ENCODE measurements at regions not wholly inside any gene's neighbourhood (a gene's known extent, or its start where the extent isn't known, plus 50 kb on each side); places are given as distances from the start of the nearest gene placed in this dataset.

DNA sequence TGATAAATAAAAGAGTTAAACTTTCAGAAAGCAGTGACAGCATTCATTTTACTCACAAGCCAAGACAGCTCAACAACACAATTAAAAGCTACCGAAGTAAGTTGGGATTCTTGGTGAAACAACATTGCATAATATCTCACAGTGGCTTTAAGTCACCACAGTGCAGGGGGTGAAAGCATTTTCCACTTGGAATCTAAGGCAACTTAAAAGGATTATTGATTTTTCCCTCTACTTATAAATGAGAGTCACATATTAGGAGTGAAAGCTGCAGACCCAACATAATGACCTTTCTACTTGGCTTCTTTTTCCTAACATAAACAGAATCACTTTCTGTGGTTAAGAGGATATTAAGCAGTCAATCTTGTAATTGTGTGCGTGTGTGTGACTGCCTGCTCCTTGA, 536.6 kb upstream of the CXADR start:
- CTCF ChIA-PET = no interaction called here

GRCh38 chr21:16978309-16978895, 534.4 kb upstream of the CXADR start:
- no peaks in the 10 kb centered on the region for H3K36me3 Mint-ChIP-seq (ENCODE audit: low read depth)
- H3K27me3 Mint-ChIP-seq = no peaks in the 10 kb centered on the region
- peaks cover 1% of the 10 kb centered on the region for H3K9me3 Mint-ChIP-seq
- no peaks in the 10 kb centered on the region for H3K4me1 Mint-ChIP-seq
- no peak for DNase-seq
- ChIA-PET POLR2A (no interaction called here), CTCF (no interaction called here)
- H3K27ac Mint-ChIP-seq = no peak overlapping the region
- H3K4me3 Mint-ChIP-seq = no peak overlapping the region

More for the DNA sequence above, 536.6 kb upstream of the CXADR start:
- DNase-seq = no peak
- Mint-ChIP-seq H3K27ac (no peak overlapping the region), H3K36me3 (ENCODE audit: low read depth) (no peaks in the 10 kb centered on the region), H3K27me3 (no peaks in the 10 kb centered on the region), H3K4me1 (no peaks in the 10 kb centered on the region), H3K4me3 (no peak overlapping the region), H3K9me3 (peaks cover 3% of the 10 kb centered on the region)
- POLR2A ChIA-PET = no interaction called here

DNA sequence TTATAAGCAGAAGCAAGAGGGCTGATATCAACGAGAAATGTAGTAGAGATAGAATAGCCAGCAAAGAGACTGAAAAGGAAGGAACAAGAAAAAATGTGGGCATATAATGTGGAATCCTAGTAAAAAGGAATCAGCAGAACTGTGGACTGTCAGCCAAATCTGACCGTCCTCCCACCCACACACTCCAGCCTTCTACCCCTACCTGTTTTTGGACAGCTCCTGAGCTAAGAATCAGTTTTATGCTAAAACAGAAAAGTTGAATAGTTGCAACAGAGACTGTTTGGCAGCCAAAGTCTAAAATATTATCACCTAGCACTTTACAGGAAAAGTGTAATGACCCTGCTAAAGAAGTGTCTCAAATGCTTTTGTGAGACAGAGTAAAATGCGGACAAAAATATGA, 533.3 kb upstream of the CXADR start:
- CTCF ChIA-PET = no interaction called here
- no peak overlapping the region for H3K4me3 Mint-ChIP-seq
- no peak overlapping the region for H3K27ac Mint-ChIP-seq

DNA sequence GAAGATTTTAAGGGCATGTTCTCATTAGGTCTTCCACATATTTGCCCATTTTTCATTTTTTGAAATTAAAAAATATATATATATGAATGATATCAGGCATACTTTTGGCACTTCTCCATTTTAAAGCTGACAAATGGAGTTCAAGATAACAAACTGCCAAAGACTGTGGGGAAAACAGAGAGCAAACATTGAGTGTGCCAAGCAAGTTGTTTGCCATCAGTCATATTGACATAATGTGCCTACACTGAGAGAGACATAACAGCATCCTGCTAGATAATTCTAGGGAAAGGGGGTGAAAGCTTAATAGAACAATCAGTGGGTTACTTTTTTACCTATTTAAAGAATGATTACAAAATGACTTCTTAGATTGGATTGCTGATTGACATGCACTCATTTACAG, 529.4 kb upstream of the CXADR start:
- ChIA-PET POLR2A (no interaction called here), CTCF (no interaction called here)
- no peaks in the 10 kb centered on the region for H3K27me3 Mint-ChIP-seq
- H3K27ac Mint-ChIP-seq = no peak overlapping the region
- no peaks in the 10 kb centered on the region for H3K4me1 Mint-ChIP-seq
- no peaks in the 10 kb centered on the region for H3K36me3 Mint-ChIP-seq (ENCODE audit: low read depth)
- H3K9me3 Mint-ChIP-seq = peaks cover 2% of the 10 kb centered on the region
- no peak for DNase-seq
- no peak overlapping the region for H3K4me3 Mint-ChIP-seq

More for the DNA sequence above, 533.3 kb upstream of the CXADR start:
- H3K4me1 Mint-ChIP-seq = no peaks in the 10 kb centered on the region
- H3K27me3 Mint-ChIP-seq = no peaks in the 10 kb centered on the region
- peaks cover 2% of the 10 kb centered on the region for H3K9me3 Mint-ChIP-seq
- no peak for DNase-seq
- H3K36me3 Mint-ChIP-seq (ENCODE audit: low read depth) = no peaks in the 10 kb centered on the region
- POLR2A ChIA-PET = interaction anchor here (0.6 kb wide), 1 partner anchor 30 kb away, joined by 3 read pairs; no protein-coding TSS in a partner anchor

- no peaks in the 10 kb centered on the region for H3K4me1 Mint-ChIP-seq
- no peak overlapping the region for H3K4me3 Mint-ChIP-seq
- no peaks in the 10 kb centered on the region for H3K9me3 Mint-ChIP-seq
- ChIA-PET CTCF (no interaction called here), POLR2A (no interaction called here)
- DNase-seq = no peak
- no peaks in the 10 kb centered on the region for H3K27me3 Mint-ChIP-seq
- H3K36me3 Mint-ChIP-seq (ENCODE audit: low read depth) = no peaks in the 10 kb centered on the region
- no peak overlapping the region for H3K27ac Mint-ChIP-seq
Measured at GRCh38 chr21:16992448-16992847, 520.4 kb upstream of the CXADR start.

- ChIA-PET POLR2A (interaction anchor here (0.6 kb wide), 1 partner anchor 1729 kb away, joined by 3 read pairs; no protein-coding TSS in a partner anchor), CTCF (no interaction called here)
- no peaks in the 10 kb centered on the region for H3K9me3 Mint-ChIP-seq
- DNase-seq = no peak
- H3K27ac Mint-ChIP-seq = no peak overlapping the region
- no peaks in the 10 kb centered on the region for H3K36me3 Mint-ChIP-seq (ENCODE audit: low read depth)
- H3K4me1 Mint-ChIP-seq = no peaks in the 10 kb centered on the region
- H3K27me3 Mint-ChIP-seq = no peaks in the 10 kb centered on the region
- H3K4me3 Mint-ChIP-seq = no peak overlapping the region
Measured at GRCh38 chr21:16993416-16994038, 519.3 kb upstream of the CXADR start.

DNA sequence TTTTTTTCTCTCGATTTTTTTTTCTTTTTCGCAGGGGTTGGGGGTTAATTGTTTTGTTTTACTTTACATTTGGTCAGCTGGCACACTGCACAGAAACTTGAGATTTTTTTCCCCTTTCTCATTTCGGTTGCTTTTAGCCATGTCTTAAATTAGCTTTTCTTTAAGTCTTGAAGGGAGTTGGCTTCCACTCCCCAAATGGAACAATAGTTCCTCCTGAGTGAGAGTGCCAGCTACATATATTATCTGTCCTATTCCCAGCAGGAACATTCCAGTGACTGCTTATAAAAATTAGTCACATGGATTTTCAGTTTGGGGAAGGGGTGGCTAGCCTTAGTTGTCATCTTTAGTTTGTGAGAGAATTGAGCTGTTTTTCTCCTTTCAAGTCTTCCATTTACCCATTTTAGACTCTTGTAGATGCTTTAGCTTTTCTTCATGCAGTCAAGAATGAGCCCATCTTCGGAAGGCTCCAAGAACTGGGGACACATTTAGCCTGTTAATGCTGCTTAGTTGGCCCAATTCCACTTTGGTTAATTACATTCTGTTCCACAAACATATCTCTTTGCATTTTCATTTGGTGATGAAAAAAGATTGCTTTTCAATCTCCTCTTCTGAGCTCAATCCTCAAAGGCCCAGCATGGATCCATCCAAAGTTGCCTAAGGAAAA, 510.1 kb upstream of the CXADR start:
- no peaks in the 10 kb centered on the region for H3K36me3 Mint-ChIP-seq (ENCODE audit: low read depth)
- H3K27ac Mint-ChIP-seq = no peak overlapping the region
- DNase-seq = no peak
- ChIA-PET CTCF (no interaction called here), POLR2A (no interaction called here)
- H3K4me1 Mint-ChIP-seq = peaks cover 1% of the 10 kb centered on the region
- H3K27me3 Mint-ChIP-seq = no peaks in the 10 kb centered on the region
- H3K9me3 Mint-ChIP-seq = peaks cover 9% of the 10 kb centered on the region
- no peak overlapping the region for H3K4me3 Mint-ChIP-seq

DNA sequence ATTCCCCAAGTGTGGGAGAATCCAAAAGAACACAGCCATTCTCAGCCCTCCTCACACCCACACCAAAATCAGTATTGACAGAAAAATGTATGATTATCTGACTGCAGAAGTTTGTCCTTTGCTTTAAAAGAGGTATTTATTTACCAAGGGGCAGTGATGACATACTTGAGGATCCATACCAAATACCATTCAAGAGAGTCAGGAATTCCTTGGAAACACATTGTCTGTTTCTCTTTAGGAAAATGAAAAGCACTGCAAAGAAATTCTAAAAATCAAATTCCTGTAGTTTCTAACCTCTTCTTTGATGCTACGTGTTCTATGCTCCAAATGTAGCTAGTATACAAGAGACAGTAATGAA, 509.6 kb upstream of the CXADR start:
- Mint-ChIP-seq H3K4me1 (peaks cover 1% of the 10 kb centered on the region), H3K36me3 (ENCODE audit: low read depth) (no peaks in the 10 kb centered on the region), H3K4me3 (no peak overlapping the region), H3K9me3 (peaks cover 9% of the 10 kb centered on the region), H3K27ac (no peak overlapping the region), H3K27me3 (no peaks in the 10 kb centered on the region)
- no peak for DNase-seq
- ChIA-PET POLR2A (no interaction called here), CTCF (no interaction called here)

GRCh38 chr21:17003763-17004373, 509.0 kb upstream of the CXADR start:
- CTCF ChIA-PET = no interaction called here
- Mint-ChIP-seq H3K9me3 (peaks cover 8% of the 10 kb centered on the region), H3K27ac (no peak overlapping the region), H3K4me3 (no peak overlapping the region), H3K4me1 (peaks cover 1% of the 10 kb centered on the region), H3K36me3 (ENCODE audit: low read depth) (no peaks in the 10 kb centered on the region), H3K27me3 (no peaks in the 10 kb centered on the region)
- POLR2A ChIA-PET = no interaction called here
- no peak for DNase-seq

GRCh38 chr21:17032141-17032655, 480.6 kb upstream of the CXADR start:
- Mint-ChIP-seq H3K36me3 (ENCODE audit: low read depth) (no peaks in the 10 kb centered on the region), H3K27ac (no peak overlapping the region), H3K9me3 (peaks cover 6% of the 10 kb centered on the region), H3K4me1 (no peaks in the 10 kb centered on the region), H3K4me3 (no peak overlapping the region), H3K27me3 (no peaks in the 10 kb centered on the region)
- no peak for DNase-seq
- ChIA-PET POLR2A (no interaction called here), CTCF (no interaction called here)

DNA sequence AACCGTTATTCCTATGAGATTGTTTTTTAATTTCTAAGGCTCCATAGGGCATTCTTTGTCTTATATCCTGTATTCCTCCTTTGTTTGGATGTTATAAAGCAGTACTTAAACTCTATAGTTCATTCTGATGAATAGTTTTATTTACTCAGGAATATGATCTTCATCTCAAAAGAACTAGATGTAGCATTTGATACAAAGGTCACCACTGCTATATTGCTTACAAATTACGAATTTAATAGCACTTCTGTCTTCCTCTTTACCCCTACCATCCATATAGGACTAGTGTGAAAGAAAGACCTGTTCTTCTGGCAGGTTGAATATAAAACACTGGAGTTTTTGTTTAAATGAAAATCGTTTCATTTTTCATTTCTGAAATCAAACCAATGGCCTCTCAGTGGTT, 468.1 kb upstream of the CXADR start:
- no peak for DNase-seq
- Mint-ChIP-seq H3K9me3 (peaks cover 10% of the 10 kb centered on the region), H3K27me3 (no peaks in the 10 kb centered on the region), H3K36me3 (ENCODE audit: low read depth) (no peaks in the 10 kb centered on the region), H3K4me1 (no peaks in the 10 kb centered on the region), H3K27ac (no peak overlapping the region), H3K4me3 (no peak overlapping the region)
- ChIA-PET CTCF (interaction anchor here (0.6 kb wide), 1 partner anchor 626 kb away, joined by 3 read pairs; no protein-coding TSS in a partner anchor), POLR2A (no interaction called here)

DNA sequence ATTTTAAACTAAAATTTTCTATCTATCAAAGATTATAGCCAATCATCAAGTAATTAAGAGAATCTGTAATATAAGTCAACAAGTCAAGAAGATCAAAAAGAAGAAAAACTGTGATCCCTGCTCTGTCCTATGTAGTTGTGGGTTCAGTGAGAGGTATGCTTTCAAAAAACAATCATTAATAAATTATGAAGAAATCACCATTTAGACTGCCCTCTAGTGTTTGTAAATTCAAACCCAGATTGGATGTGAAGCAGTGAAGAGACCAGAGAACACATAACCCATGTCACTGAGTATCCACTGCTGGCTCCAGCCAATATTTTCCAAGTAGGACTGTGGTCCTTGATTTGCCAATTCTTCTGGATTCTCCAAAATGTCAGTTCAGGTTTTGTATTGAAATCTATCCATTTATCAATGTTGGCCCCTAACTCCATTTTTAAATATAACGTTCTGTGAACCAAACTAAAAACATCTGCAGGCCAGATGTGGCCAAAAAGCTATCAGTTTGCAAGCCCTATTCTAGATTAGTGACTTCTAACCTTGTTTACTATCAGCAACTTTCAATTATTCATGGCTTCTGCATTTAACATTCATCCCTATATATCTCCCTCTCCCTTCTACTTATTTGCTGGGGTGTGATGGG, 467.5 kb upstream of the CXADR start:
- no peak for DNase-seq
- no peak overlapping the region for H3K27ac Mint-ChIP-seq

GRCh38 chr21:17048974-17049373, 463.9 kb upstream of the CXADR start:
- no peaks in the 10 kb centered on the region for H3K27me3 Mint-ChIP-seq
- H3K9me3 Mint-ChIP-seq = peaks cover 13% of the 10 kb centered on the region
- CTCF ChIA-PET = no interaction called here
- H3K4me3 Mint-ChIP-seq = no peak overlapping the region
- no peak overlapping the region for H3K27ac Mint-ChIP-seq
- H3K4me1 Mint-ChIP-seq = no peaks in the 10 kb centered on the region
- H3K36me3 Mint-ChIP-seq (ENCODE audit: low read depth) = no peaks in the 10 kb centered on the region
- POLR2A ChIA-PET = no interaction called here
- DNase-seq = no peak

More for the DNA sequence above, 467.5 kb upstream of the CXADR start:
- Mint-ChIP-seq H3K4me3 (no peak overlapping the region), H3K9me3 (peaks cover 13% of the 10 kb centered on the region), H3K27me3 (no peaks in the 10 kb centered on the region), H3K4me1 (no peaks in the 10 kb centered on the region), H3K36me3 (ENCODE audit: low read depth) (no peaks in the 10 kb centered on the region)
- POLR2A ChIA-PET = no interaction called here
- CTCF ChIA-PET = no interaction called here
